ENCODE measurements at regions not wholly inside any gene's neighbourhood (a gene's known extent, or its start where the extent isn't known, plus 50 kb on each side); places are given as distances from the start of the nearest gene placed in this dataset.

- Histone ChIP-seq H3K27me3 (ENCODE audit: control insufficient read depth in 1 of 2, insufficient read depth in 2 of 2, low read length in 2 of 2) (no peaks in the 10 kb centered on the region), H3K4me1 (ENCODE audit: insufficient read depth, low read length) (no peaks in the 10 kb centered on the region), H3K4me3 (ENCODE audit: low read length) (no peak overlapping the region), H3K36me3 (ENCODE audit: insufficient read depth, low read length) (no peaks in the 10 kb centered on the region), H3K9me3 (ENCODE audit: control insufficient read depth in 1 of 2, insufficient read depth in 1 of 2, low read length in 2 of 2) (no peaks in the 10 kb centered on the region), H3K27ac (ENCODE audit: low read depth in 1 of 2, low read length in 2 of 2) (no peak overlapping the region)
- ATAC-seq (ENCODE audit: poor library complexity) (no peak), DNase-seq (no peak)
- H3K36me3 Mint-ChIP-seq (ENCODE audit: low read depth), result no peaks in the 10 kb centered on the region
- no peak overlapping the region for H3K4me3 Mint-ChIP-seq
- no peaks in the 10 kb centered on the region for H3K9me3 Mint-ChIP-seq
- ChIA-PET POLR2A (interaction anchor here (0.9 to 1.2 kb wide), 2 partner anchors 15 to 49 kb away, joined by 3 read pairs; no protein-coding TSS in a partner anchor), CTCF (interaction anchor here (1.2 kb wide), 1 partner anchor 15 kb away, joined by 3 read pairs; no protein-coding TSS in a partner anchor)
- intact Hi-C loops (cut with DNase I, micrococcal nuclease), result loop anchor here in 1 of 2 experiments (5.0 kb wide), 1 partner anchor 37 kb away; no protein-coding TSS in a partner anchor
- H3K27me3 Mint-ChIP-seq, result no peaks in the 10 kb centered on the region
- no peaks in the 10 kb centered on the region for H3K4me1 Mint-ChIP-seq (ENCODE audit: low read depth)
- no peak for TF ChIP-seq CTCF (IDR thresholded peaks at IDR 0.05)
- H3K27ac Mint-ChIP-seq, result no peak overlapping the region
These were observed 50.2 kb downstream of the SUPT20HL1 start for GRCh38 chrX:24410514-24411189.

- Histone ChIP-seq H3K9me3 (ENCODE audit: control insufficient read depth in 1 of 2, insufficient read depth in 1 of 2, low read length in 2 of 2) (no peaks in the 10 kb centered on the region), H3K4me1 (ENCODE audit: insufficient read depth, low read length) (no peaks in the 10 kb centered on the region), H3K36me3 (ENCODE audit: insufficient read depth, low read length) (no peaks in the 10 kb centered on the region), H3K4me3 (ENCODE audit: low read length) (no peak overlapping the region), H3K27me3 (ENCODE audit: control insufficient read depth in 1 of 2, insufficient read depth in 2 of 2, low read length in 2 of 2) (no peaks in the 10 kb centered on the region), H3K27ac (ENCODE audit: low read depth in 1 of 2, low read length in 2 of 2) (no peak overlapping the region)
- no peaks in the 10 kb centered on the region for H3K9me3 Mint-ChIP-seq
- POLR2A ChIA-PET, result no interaction called here
- H3K4me3 Mint-ChIP-seq, result no peak overlapping the region
- no peak for DNase-seq
- H3K27me3 Mint-ChIP-seq, result no peaks in the 10 kb centered on the region
- ATAC-seq (ENCODE audit: poor library complexity), result no peak
- H3K4me1 Mint-ChIP-seq (ENCODE audit: low read depth), result no peaks in the 10 kb centered on the region
- intact Hi-C loops (cut with DNase I, micrococcal nuclease), result loop anchor here in 1 of 2 experiments (5.0 kb wide), 1 partner anchor 35 kb away; no protein-coding TSS in a partner anchor
- no peak overlapping the region for H3K27ac Mint-ChIP-seq
- CTCF ChIA-PET, result no interaction called here
- no peaks in the 10 kb centered on the region for H3K36me3 Mint-ChIP-seq (ENCODE audit: low read depth)
- TF ChIP-seq CTCF (IDR thresholded peaks at IDR 0.05), result no peak
These were observed 52.3 kb upstream of the PDK3 start for GRCh38 chrX:24412637-24413363.
